Central memory CD8-positive, alpha-beta T cell (primary cell): ENCODE measurements at regions not wholly inside any gene's neighbourhood (a gene's known extent, or its start where the extent isn't known, plus 50 kb on each side); places are given as distances from the start of the nearest gene placed in this dataset.

Experiments used
- ATAC-seq: fragments of 150-1000 bp; cut with Tn5 transposase; replicated peaks from 2 replicates; pipeline ENCODE4 v1.10.0; 2022; ENCODE audit warnings: mild to moderate bottlenecking, moderate FRiP score, moderate number of reproducible peaks; ENCODE audit not compliant: poor library complexity, severe bottlenecking; ENCODE audit errors: extremely low read depth
- DNase-seq, 2 donors: peaks; one replicate each; pipeline ENCODE4 v3.0.0; 2021; ENCODE audit warnings: low spot score in 2 of 2
- H3K27ac Mint-ChIP-seq: one replicate; pipeline ENCODE4 v1.8.0; 2022; ENCODE audit warnings: low read depth, mild to moderate bottlenecking, moderate library complexity, mixed read lengths
- H3K27me3 Mint-ChIP-seq: one replicate; pipeline ENCODE4 v1.8.0; 2022; ENCODE audit warnings: mixed read lengths
- H3K36me3 Mint-ChIP-seq: one replicate; pipeline ENCODE4 v1.8.0; 2022; ENCODE audit warnings: mild to moderate bottlenecking, moderate library complexity, mixed read lengths; ENCODE audit not compliant: insufficient read depth
- H3K4me1 Mint-ChIP-seq: one replicate; pipeline ENCODE4 v1.8.0; 2022; ENCODE audit warnings: mixed read lengths
- H3K4me3 Mint-ChIP-seq: one replicate; pipeline ENCODE4 v1.8.0; 2022; ENCODE audit warnings: mild to moderate bottlenecking, moderate library complexity, mixed read lengths
- H3K9me3 Mint-ChIP-seq: one replicate; pipeline ENCODE4 v1.8.0; 2022; ENCODE audit warnings: mixed read lengths

DNA sequence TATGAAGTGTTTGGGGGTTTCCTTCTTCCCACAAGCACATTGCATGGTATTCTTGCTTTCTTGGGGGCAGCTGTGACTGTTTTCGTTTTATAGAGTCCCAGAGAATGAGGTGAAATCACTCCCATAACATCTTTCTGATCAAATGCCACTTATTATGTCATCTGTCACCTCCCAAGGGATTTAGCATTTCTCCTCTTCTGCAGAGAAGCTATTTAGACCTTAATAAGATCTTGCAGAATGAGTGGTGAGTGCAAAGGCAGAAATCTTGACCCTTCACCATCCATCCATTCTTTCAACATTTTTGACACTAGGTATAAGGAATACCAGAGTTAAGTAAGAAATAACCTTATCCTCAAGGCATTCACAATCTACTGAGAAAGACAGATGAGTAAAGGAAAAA lies 318.6 kb upstream of the POU3F1 start:
- DNase-seq (no peak), ATAC-seq (no peak)
- H3K4me3 Mint-ChIP-seq: no peak overlapping the region
- H3K27ac Mint-ChIP-seq: no peak overlapping the region
- no peaks in the 10 kb centered on the region for H3K36me3 Mint-ChIP-seq
- no peaks in the 10 kb centered on the region for H3K4me1 Mint-ChIP-seq
- peaks cover 40% of the 10 kb centered on the region for H3K27me3 Mint-ChIP-seq
- H3K9me3 Mint-ChIP-seq: no peaks in the 10 kb centered on the region

DNA sequence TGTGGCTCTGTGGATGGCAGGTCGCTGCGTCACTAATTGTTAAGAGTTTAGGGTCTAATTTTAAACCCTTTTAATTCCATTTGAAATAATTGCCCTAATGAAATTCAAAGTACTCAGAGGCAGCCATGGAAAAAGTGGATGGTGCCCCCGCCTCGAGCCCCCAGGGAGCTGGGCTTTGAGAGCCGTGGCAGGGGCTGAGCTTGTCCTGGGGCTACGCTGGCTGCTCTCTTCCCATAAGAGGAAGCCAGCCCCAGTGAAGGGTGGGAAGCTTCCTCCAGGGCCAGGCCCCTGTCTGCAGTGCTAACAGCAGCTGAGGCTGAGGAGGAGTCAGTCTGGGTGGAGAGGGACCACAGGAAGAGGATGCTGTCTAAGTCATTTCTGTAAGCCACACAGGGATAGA lies 315.0 kb upstream of the POU3F1 start:
- Mint-ChIP-seq H3K27ac (no peak overlapping the region), H3K36me3 (no peaks in the 10 kb centered on the region), H3K27me3 (peaks cover 38% of the 10 kb centered on the region), H3K9me3 (no peaks in the 10 kb centered on the region), H3K4me1 (no peaks in the 10 kb centered on the region), H3K4me3 (no peak overlapping the region)
- DNase-seq: no peak
- no peak for ATAC-seq

DNA sequence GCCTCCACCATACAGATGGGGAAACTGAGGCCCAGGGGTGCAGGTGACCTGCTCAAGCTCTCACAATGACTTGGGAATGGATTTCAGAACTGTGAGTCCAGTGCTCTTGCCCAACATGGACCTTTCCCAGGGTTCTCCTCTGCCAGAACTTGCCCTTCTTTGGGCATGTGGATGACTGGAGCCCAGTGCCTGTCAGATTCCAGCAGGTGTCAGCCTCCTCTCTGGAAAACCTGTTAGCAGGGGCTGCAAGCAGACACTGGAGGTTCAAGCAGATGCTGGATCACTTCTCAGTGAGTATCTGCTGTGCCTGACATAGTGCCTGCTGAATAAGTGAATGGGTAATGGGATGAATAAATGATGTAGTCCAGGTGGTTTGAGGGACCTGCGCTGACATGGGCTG lies 314.2 kb upstream of the POU3F1 start:
- H3K36me3 Mint-ChIP-seq: no peaks in the 10 kb centered on the region
- H3K27me3 Mint-ChIP-seq: peaks cover 46% of the 10 kb centered on the region
- H3K27ac Mint-ChIP-seq: no peak overlapping the region
- no peaks in the 10 kb centered on the region for H3K9me3 Mint-ChIP-seq
- DNase-seq (no peak), ATAC-seq (no peak)
- H3K4me1 Mint-ChIP-seq: no peaks in the 10 kb centered on the region
- no peak overlapping the region for H3K4me3 Mint-ChIP-seq

DNA sequence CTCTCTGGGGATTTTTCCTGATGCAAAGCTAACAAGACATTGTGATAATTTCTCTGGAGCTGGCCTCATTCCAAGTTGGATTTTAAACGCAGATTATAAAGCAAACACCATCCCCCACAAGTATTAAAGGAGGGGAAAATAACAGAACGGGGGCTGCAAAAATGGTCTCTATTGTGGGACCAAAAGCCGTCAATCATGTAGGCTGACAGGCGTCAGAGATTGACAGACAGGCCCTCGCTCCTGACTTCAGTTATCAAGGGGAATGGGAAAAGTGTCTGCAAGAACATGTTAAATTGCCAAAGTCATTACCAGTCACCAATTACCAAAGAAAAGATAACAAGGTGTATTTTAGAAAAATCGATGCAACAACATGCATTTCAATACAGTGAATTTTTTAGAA lies 307.4 kb upstream of the POU3F1 start:
- Mint-ChIP-seq H3K27me3 (peaks cover 66% of the 10 kb centered on the region), H3K36me3 (no peaks in the 10 kb centered on the region), H3K27ac (no peak overlapping the region), H3K4me3 (no peak overlapping the region), H3K9me3 (peaks cover 2% of the 10 kb centered on the region), H3K4me1 (no peaks in the 10 kb centered on the region)
- ATAC-seq (no peak), DNase-seq (no peak)

DNA sequence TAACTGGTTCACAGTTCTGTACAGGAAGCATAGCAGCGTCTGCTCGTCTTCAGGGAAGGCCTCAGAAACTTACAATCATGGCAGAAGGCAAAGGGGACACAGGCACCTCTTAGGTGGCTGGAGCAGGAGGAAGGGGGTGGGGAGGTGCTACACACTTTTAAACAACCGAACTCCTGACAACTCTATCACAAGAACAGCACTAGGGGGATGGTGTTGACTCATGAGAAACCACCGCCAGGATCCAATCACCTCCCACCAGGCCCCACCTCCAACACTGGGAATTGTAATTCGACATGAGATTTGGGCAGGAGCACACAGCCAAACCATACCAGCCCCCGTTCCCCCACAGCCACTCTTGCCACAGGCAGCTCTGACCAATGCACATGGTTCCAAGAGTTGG lies 306.3 kb upstream of the POU3F1 start:
- ATAC-seq (no peak), DNase-seq (no peak)
- no peaks in the 10 kb centered on the region for H3K36me3 Mint-ChIP-seq
- H3K4me3 Mint-ChIP-seq: no peak overlapping the region
- H3K27me3 Mint-ChIP-seq: peaks cover 67% of the 10 kb centered on the region
- peaks cover 10% of the 10 kb centered on the region for H3K9me3 Mint-ChIP-seq
- H3K27ac Mint-ChIP-seq: no peak overlapping the region
- H3K4me1 Mint-ChIP-seq: no peaks in the 10 kb centered on the region

DNA sequence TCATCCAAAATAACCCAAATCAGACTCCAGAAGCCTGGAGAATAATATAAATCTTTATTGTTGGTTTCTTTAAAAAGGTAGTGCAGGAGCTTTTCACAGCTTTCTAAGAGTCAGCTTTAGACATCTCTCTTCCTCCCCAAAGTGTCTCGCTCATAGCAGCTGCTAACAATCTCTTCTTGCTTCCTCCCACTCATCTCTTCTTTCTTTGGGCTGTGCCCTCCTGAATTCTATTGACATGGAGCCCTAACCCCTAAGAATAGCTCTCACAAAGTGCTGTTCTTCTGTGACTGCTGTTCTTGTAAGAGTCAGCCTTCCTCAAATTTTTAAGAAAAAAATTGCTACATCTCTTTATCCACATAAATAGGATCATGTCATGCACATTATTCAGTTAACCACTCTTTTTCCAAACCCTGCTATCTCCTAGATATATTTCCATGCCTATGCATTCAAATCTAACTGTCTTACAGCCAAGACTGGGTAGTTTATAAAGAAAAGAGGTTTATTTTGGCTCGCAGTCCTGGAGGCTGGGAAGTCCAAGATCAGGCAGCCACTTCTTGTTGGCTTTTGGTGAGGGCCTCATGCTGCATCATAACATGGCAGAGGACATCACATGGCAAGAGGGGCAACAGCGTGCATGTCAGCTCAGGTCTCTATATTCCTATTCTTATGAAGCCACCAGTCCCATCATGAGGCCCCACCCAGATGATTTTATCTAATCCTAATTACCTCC lies 301.0 kb upstream of the POU3F1 start:
- H3K27ac Mint-ChIP-seq: no peak overlapping the region
- no peaks in the 10 kb centered on the region for H3K4me1 Mint-ChIP-seq
- ATAC-seq (no peak), DNase-seq (no peak)
- H3K4me3 Mint-ChIP-seq: no peak overlapping the region
- peaks cover 59% of the 10 kb centered on the region for H3K27me3 Mint-ChIP-seq
- no peaks in the 10 kb centered on the region for H3K36me3 Mint-ChIP-seq
- H3K9me3 Mint-ChIP-seq: peaks cover 10% of the 10 kb centered on the region

DNA sequence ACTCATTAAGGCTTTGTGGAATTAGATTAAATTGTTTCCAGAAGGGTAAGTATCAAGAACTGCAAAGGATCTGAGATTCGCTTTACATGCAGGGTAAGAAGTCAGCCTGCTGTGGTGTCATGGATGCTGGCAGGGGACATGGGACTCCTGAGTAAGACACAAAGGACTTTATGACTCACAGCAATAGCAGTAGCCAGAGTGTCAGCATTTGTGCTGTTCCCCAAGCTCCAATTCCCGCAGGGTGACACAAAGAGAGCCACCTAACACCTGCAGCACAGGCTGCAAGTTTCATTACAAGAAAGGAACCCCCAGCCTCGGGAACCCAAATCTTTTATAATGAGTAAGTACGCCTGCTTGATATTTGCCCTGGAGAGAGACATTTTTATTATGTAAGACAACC lies 298.1 kb upstream of the POU3F1 start:
- no peak overlapping the region for H3K4me3 Mint-ChIP-seq
- DNase-seq (no peak), ATAC-seq (no peak)
- peaks cover 10% of the 10 kb centered on the region for H3K9me3 Mint-ChIP-seq
- H3K27ac Mint-ChIP-seq: no peak overlapping the region
- peaks cover 73% of the 10 kb centered on the region for H3K27me3 Mint-ChIP-seq
- no peaks in the 10 kb centered on the region for H3K4me1 Mint-ChIP-seq
- no peaks in the 10 kb centered on the region for H3K36me3 Mint-ChIP-seq

DNA sequence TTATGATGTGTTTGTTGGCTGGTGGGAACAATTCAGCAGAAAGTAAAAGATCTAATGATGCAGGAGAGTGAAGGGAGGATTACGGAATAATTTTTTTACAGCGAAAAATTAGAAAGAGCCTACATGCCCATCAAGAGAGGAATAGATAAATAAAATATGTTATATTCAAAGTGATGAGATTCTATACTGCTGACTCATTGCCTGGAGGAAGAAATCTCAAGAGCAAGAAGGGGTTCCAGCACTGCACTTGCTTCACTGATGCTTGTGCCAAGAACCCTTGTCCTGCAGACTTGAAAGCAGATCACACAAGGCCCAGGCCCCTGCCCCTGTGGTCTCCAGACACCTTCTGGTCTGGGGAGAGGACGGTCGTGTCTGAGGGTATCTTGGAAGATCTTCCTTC lies 295.1 kb upstream of the POU3F1 start:
- no peak overlapping the region for H3K27ac Mint-ChIP-seq
- H3K9me3 Mint-ChIP-seq: no peaks in the 10 kb centered on the region
- no peaks in the 10 kb centered on the region for H3K36me3 Mint-ChIP-seq
- no peaks in the 10 kb centered on the region for H3K4me1 Mint-ChIP-seq
- ATAC-seq: no peak
- DNase-seq: no peak
- H3K27me3 Mint-ChIP-seq: peaks cover 73% of the 10 kb centered on the region
- no peak overlapping the region for H3K4me3 Mint-ChIP-seq

DNA sequence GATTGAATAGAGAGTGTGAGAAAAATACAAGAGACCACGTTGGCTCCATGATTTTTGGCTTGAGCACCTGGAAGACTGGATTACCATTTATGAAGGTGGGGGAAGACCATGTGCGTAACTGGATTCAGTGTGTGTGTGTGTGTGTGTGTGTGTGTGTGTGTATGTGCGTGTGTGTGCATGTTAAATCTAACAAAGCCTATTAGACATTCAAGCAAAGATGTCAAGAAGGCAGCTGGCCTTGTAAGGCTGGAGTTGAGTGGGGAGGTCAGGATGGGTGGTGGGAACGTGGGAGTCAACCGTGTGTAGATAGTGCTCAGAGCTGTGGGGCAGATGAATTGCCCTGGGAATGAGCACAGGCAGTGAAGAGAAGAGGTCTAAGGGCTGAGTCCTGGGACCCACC lies 293.8 kb upstream of the POU3F1 start:
- DNase-seq (no peak), ATAC-seq (no peak)
- Mint-ChIP-seq H3K4me3 (no peak overlapping the region), H3K36me3 (peaks cover under 1% of the 10 kb centered on the region), H3K27ac (no peak overlapping the region), H3K4me1 (no peaks in the 10 kb centered on the region), H3K9me3 (no peaks in the 10 kb centered on the region), H3K27me3 (peaks cover 63% of the 10 kb centered on the region)

DNA sequence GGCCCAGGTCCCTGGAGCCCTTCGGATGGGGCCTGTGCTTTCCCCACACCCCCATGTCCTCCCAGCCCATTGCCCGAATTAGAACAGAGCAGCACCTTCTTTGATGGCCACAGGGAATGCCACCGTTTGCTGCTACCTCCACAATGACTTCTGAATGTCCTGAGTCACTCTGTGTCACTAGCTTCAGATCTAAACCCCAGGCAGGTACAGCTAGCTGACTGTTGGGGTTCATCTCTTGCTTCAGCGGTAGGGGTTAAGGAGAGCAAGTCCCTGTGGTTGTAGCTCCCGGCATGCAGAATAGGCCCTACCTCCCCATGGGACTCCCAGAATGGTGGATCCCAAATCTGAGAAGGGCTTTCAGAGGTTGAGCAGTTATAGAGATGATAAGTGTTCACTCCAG lies 291.1 kb upstream of the POU3F1 start:
- DNase-seq (no peak), ATAC-seq (no peak)
- H3K4me3 Mint-ChIP-seq: no peak overlapping the region
- H3K36me3 Mint-ChIP-seq: peaks cover 2% of the 10 kb centered on the region
- no peak overlapping the region for H3K27ac Mint-ChIP-seq
- no peaks in the 10 kb centered on the region for H3K9me3 Mint-ChIP-seq
- no peaks in the 10 kb centered on the region for H3K4me1 Mint-ChIP-seq
- H3K27me3 Mint-ChIP-seq: peaks cover 48% of the 10 kb centered on the region

DNA sequence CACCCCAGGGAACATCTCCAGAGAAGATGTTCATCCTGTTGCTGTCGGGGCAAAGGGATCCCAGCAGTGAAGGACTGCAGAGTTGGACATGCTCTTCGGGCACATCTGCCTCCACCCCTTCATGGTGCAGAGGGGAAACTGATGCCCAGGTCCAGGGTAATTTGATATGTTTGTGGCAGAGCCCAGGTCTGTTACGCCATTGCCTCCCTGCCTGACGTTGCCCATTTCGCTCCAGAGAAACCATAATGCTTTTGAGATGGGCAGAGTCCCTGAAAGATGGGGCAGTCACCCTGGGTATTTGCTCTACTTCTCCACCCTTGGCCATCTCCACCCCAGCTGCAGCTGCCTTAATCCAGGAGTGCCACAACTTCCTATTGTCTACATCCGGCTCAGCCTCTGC lies 290.4 kb upstream of the POU3F1 start:
- H3K9me3 Mint-ChIP-seq: no peaks in the 10 kb centered on the region
- no peak for DNase-seq
- H3K4me3 Mint-ChIP-seq: no peak overlapping the region

DNA sequence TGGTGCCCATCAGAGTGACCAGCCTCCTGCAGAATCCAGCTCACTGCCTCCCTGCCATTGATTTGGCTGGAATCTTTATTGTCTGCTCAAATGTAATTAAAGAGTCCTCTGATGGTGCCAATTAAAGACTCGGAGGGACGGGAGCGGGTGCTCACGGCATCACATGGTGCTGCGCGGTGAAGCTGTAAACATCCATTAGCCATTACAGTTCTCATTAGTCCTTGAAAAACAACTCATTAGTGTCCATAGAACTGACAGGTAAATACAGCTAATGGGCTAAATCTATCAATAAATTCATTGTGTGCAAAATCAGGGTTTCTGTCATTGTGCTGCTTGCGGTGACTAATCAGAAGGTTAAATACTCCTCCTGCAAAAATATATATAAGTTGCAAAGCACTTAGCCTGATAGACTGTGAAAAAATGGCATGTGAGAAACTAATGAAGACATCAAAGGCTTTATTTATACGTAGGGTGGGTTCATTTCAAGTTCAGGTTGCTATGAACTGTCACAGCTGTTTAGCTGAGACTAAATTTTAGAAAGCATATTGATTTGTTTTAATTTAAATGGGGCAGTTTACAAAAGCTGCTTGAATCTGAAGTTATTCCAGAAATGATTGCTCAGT lies 289.8 kb upstream of the POU3F1 start:
- no peaks in the 10 kb centered on the region for H3K9me3 Mint-ChIP-seq
- H3K27ac Mint-ChIP-seq: no peak overlapping the region
- no peak for ATAC-seq

More for the DNA sequence above, 290.4 kb upstream of the POU3F1 start:
- Mint-ChIP-seq H3K36me3 (peaks cover 2% of the 10 kb centered on the region), H3K27me3 (peaks cover 41% of the 10 kb centered on the region), H3K27ac (no peak overlapping the region), H3K4me1 (no peaks in the 10 kb centered on the region)
- ATAC-seq: no peak

DNA sequence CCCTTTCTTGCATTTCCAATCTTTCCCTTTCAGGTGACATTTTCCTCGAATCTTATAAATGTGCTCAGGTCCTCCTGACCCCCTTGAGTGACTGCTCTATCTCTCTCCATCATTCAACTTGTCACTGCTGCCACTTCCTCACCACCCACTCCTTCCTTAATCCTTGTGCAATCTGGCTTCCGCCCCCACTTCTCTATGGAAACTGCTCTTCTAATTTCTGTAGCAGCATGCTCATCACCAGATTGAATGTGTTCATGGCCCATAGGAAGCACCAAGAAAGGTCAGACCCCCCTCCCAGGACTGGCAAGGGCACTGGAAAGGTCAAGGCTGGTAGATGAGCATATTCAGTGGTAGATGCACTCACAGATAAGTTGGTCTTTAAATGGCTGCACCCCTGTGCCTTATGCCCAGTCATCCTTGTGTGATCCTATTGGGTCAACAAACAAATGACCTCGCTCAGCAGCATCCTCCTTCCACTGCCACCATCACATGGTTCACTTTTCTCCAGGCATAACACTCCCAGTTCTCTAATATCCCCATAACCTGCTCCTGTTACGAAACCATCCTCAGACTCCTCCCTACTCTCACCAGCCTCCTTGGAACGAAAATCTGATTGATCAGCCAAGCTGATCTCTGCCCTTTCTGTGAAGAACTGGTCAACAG lies 288.5 kb upstream of the POU3F1 start:
- no peak overlapping the region for H3K27ac Mint-ChIP-seq
- ATAC-seq: no peak

More for the DNA sequence above, 289.8 kb upstream of the POU3F1 start:
- Mint-ChIP-seq H3K4me3 (no peak overlapping the region), H3K4me1 (no peaks in the 10 kb centered on the region), H3K36me3 (peaks cover 2% of the 10 kb centered on the region), H3K27me3 (peaks cover 35% of the 10 kb centered on the region)
- no peak for DNase-seq

More for the DNA sequence above, 288.5 kb upstream of the POU3F1 start:
- no peak for DNase-seq
- H3K36me3 Mint-ChIP-seq: peaks cover 2% of the 10 kb centered on the region
- H3K9me3 Mint-ChIP-seq: no peaks in the 10 kb centered on the region
- peaks cover 22% of the 10 kb centered on the region for H3K27me3 Mint-ChIP-seq
- H3K4me3 Mint-ChIP-seq: no peak overlapping the region
- H3K4me1 Mint-ChIP-seq: no peaks in the 10 kb centered on the region
